ENCODE measurements at regions not wholly inside any gene's neighbourhood (a gene's known extent, or its start where the extent isn't known, plus 50 kb on each side); places are given as distances from the start of the nearest gene placed in this dataset.

DNA sequence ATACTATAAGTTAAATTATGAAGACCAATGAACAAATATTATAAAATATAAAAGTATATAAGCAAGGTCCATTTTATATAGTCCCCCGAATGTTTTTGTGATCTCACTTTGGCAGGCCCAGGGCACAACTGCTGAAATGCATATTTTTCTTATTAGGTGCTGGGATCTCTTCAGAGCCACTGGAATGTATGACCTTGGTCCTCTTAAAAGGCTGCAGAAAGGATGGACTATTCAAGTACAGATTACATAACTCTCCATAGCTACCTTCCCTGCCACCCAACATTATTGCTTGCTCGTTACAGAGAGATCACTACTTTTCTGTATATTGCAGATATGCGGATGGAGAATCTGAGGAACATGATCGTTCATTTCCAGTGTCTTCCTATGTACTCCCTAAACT lies 925.6 kb upstream of the CELF4 start:
- TF ChIP-seq, protein P1, sequence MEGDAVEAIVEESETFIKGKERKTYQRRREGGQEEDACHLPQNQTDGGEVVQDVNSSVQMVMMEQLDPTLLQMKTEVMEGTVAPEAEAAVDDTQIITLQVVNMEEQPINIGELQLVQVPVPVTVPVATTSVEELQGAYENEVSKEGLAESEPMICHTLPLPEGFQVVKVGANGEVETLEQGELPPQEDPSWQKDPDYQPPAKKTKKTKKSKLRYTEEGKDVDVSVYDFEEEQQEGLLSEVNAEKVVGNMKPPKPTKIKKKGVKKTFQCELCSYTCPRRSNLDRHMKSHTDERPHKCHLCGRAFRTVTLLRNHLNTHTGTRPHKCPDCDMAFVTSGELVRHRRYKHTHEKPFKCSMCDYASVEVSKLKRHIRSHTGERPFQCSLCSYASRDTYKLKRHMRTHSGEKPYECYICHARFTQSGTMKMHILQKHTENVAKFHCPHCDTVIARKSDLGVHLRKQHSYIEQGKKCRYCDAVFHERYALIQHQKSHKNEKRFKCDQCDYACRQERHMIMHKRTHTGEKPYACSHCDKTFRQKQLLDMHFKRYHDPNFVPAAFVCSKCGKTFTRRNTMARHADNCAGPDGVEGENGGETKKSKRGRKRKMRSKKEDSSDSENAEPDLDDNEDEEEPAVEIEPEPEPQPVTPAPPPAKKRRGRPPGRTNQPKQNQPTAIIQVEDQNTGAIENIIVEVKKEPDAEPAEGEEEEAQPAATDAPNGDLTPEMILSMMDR (IDR thresholded peaks at IDR 0.05; ENCODE audit: extremely low read depth in 1 of 2, insufficient read depth in 1 of 2, low read depth in 1 of 2, low read length in 2 of 2): no peak
- no peak for TF ChIP-seq POLR2AphosphoS5 (IDR thresholded peaks at IDR 0.05; ENCODE audit: insufficient read depth, low read depth, low read length)
- TF ChIP-seq EZH2 (IDR thresholded peaks at IDR 0.05; ENCODE audit: borderline replicate concordance, low read depth, low read length, severe bottlenecking): no peak

Data from endothelial cell of umbilical vein (primary cell).